ENCODE measurements at regions not wholly inside any gene's neighbourhood (a gene's known extent, or its start where the extent isn't known, plus 50 kb on each side); places are given as distances from the start of the nearest gene placed in this dataset.

DNA sequence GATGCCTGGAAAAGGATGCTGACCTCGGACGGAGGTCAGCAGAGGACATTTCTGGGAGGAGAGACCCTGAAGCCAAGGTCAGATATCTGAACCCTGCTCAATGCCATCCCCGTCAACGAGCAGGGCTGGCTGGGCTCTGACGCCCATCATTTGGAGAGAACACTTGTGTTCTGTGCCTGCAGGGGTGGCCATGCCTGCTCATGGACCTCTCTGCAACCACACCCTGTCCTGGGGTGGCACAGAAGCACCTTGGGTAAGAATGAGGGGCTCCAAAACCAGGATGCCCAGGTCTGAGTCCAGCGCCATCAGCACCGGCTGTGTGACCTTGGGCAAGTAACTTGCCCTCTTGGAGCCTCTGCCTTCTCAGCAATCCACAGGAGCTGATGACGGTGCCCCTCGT lies 293.7 kb upstream of the FOXF1 start:
- no peak for FAIRE-seq
- H3K79me2 ChIP-seq (ENCODE audit: control insufficient read depth, insufficient read depth, low read length), result no peaks in the 10 kb centered on the region
- H3K9me3 ChIP-seq (ENCODE audit: control insufficient read depth, low read depth, low read length), result peaks cover 3% of the 10 kb centered on the region
- no peaks in the 10 kb centered on the region for H3K27me3 ChIP-seq (ENCODE audit: control insufficient read depth, extremely low read depth, insufficient read depth, low read length)
- H3K4me3 ChIP-seq (ENCODE audit: control insufficient read depth in 2 of 3, extremely low read depth in 1 of 3, insufficient read depth in 2 of 3, low read depth in 1 of 3, low read length in 3 of 3), result no peak overlapping the region
- H4K20me1 ChIP-seq (ENCODE audit: control insufficient read depth, extremely low read depth, insufficient read depth, low read length), result no peaks in the 10 kb centered on the region
- H3K4me1 ChIP-seq (ENCODE audit: control insufficient read depth, extremely low read depth, insufficient read depth, low read length), result no peaks in the 10 kb centered on the region
- no peak overlapping the region for H3K4me2 ChIP-seq (ENCODE audit: control insufficient read depth, extremely low read depth, insufficient read depth, low read depth, low read length)
- no peak overlapping the region for H3K9ac ChIP-seq (ENCODE audit: control insufficient read depth, extremely low read depth, insufficient read depth, low read length)
- no peaks in the 10 kb centered on the region for H3K36me3 ChIP-seq (ENCODE audit: control insufficient read depth in 2 of 2, extremely low read depth in 1 of 2, insufficient read depth in 2 of 2, low read length in 2 of 2)
- no peak overlapping the region for H3K27ac ChIP-seq (ENCODE audit: control insufficient read depth, insufficient read depth, low read length)
- no peak for TF ChIP-seq EZH2 (IDR thresholded peaks at IDR 0.05; ENCODE audit: low read length)
- TF ChIP-seq, protein P1, sequence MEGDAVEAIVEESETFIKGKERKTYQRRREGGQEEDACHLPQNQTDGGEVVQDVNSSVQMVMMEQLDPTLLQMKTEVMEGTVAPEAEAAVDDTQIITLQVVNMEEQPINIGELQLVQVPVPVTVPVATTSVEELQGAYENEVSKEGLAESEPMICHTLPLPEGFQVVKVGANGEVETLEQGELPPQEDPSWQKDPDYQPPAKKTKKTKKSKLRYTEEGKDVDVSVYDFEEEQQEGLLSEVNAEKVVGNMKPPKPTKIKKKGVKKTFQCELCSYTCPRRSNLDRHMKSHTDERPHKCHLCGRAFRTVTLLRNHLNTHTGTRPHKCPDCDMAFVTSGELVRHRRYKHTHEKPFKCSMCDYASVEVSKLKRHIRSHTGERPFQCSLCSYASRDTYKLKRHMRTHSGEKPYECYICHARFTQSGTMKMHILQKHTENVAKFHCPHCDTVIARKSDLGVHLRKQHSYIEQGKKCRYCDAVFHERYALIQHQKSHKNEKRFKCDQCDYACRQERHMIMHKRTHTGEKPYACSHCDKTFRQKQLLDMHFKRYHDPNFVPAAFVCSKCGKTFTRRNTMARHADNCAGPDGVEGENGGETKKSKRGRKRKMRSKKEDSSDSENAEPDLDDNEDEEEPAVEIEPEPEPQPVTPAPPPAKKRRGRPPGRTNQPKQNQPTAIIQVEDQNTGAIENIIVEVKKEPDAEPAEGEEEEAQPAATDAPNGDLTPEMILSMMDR (optimal IDR thresholded peaks at IDR 0.05 in 1 of 3, IDR thresholded peaks at IDR 0.05 in 1 of 3, conservative IDR thresholded peaks at IDR 0.05 in 1 of 3; ENCODE audit: extremely low read depth in 1 of 3, insufficient read depth in 2 of 3, low read length in 3 of 3), result no peak
- no peak for DNase-seq (ENCODE audit: low read depth, low spot score)
- H2AFZ ChIP-seq (ENCODE audit: control insufficient read depth, low read length), result no peak overlapping the region
- no peaks in the 10 kb centered on the region for H3K9me1 ChIP-seq (ENCODE audit: control insufficient read depth, extremely low read depth, insufficient read depth, low read length)
- dilution Hi-C loops (cut with MboI; ENCODE audit: extremely low pct_ligation_motif_present, low sequenced_read_pairs), result no loop called here

DNA sequence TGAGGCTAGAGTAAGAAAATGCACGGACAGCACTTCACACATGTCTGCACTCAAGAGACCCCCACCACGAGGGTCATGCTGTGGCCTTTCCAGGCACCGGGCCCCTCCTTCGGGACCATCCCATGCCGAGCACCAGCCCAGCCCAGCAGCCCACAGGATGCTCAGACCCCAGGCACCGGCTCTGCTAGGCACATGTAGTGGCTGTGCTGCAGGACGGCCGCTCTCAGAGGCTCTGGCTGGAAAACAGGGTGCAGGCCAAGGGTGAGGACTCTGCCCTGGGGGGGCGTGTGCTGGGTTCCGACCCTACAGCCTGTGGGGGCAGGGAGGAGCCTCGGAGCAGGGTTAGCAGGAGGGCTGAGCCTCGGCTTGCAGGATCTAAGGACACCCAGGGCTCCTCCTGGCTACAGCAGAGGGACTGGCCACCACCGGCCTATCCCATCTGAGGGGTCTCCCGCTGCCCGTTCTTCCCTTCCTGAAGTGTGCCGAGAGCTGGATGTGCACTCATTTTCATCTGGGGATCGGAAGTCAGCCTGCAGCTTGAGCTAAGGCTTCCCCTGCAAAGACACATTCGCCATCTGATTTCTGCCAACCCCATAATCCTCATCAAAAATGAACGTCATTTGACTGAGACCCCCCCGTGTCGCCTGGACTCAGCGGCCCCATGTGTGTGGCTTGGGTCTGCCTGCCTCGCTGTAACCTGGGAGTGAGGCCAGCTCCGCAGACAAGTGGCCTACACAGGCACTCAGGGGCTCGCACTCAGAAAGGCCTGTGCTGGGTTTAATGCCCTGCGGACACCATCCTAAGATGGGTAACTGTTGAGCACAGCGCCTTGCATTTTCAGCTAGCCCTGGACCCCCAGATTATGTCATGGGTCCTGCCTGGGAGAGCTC lies 293.1 kb upstream of the FOXF1 start:
- TF ChIP-seq EZH2 (IDR thresholded peaks at IDR 0.05; ENCODE audit: low read length), result no peak
- TF ChIP-seq, protein P1 (optimal IDR thresholded peaks at IDR 0.05 in 1 of 3, IDR thresholded peaks at IDR 0.05 in 1 of 3, conservative IDR thresholded peaks at IDR 0.05 in 1 of 3; ENCODE audit: extremely low read depth in 1 of 3, insufficient read depth in 2 of 3, low read length in 3 of 3), result no peak
- no peak overlapping the region for H3K27ac ChIP-seq (ENCODE audit: control insufficient read depth, insufficient read depth, low read length)
- FAIRE-seq (no peak), DNase-seq (ENCODE audit: low read depth, low spot score) (no peak)
- no peaks in the 10 kb centered on the region for H3K9me1 ChIP-seq (ENCODE audit: control insufficient read depth, extremely low read depth, insufficient read depth, low read length)
- peaks cover 3% of the 10 kb centered on the region for H3K9me3 ChIP-seq (ENCODE audit: control insufficient read depth, low read depth, low read length)
- no peaks in the 10 kb centered on the region for H3K79me2 ChIP-seq (ENCODE audit: control insufficient read depth, insufficient read depth, low read length)
- dilution Hi-C loops (cut with MboI; ENCODE audit: extremely low pct_ligation_motif_present, low sequenced_read_pairs), result no loop called here
- no peaks in the 10 kb centered on the region for H3K27me3 ChIP-seq (ENCODE audit: control insufficient read depth, extremely low read depth, insufficient read depth, low read length)
- H4K20me1 ChIP-seq (ENCODE audit: control insufficient read depth, extremely low read depth, insufficient read depth, low read length), result no peaks in the 10 kb centered on the region
- H3K9ac ChIP-seq (ENCODE audit: control insufficient read depth, extremely low read depth, insufficient read depth, low read length), result no peak overlapping the region
- H3K36me3 ChIP-seq (ENCODE audit: control insufficient read depth in 2 of 2, extremely low read depth in 1 of 2, insufficient read depth in 2 of 2, low read length in 2 of 2), result no peaks in the 10 kb centered on the region
- no peaks in the 10 kb centered on the region for H3K4me1 ChIP-seq (ENCODE audit: control insufficient read depth, extremely low read depth, insufficient read depth, low read length)
- H3K4me2 ChIP-seq (ENCODE audit: control insufficient read depth, extremely low read depth, insufficient read depth, low read depth, low read length), result no peak overlapping the region
- no peak overlapping the region for H3K4me3 ChIP-seq (ENCODE audit: control insufficient read depth in 2 of 3, extremely low read depth in 1 of 3, insufficient read depth in 2 of 3, low read depth in 1 of 3, low read length in 3 of 3)
- no peak overlapping the region for H2AFZ ChIP-seq (ENCODE audit: control insufficient read depth, low read length)

Measured in keratinocyte (primary cell).